ENCODE measurements at regions not wholly inside any gene's neighbourhood (a gene's known extent, or its start where the extent isn't known, plus 50 kb on each side); places are given as distances from the start of the nearest gene placed in this dataset.
A peak's percentile ranks its signal among the peaks of the same experiment; 100 is the strongest.

- Mint-ChIP-seq H3K27me3 (no peaks in the 10 kb centered on the region), H3K4me3 (no peak overlapping the region), H3K36me3 (no peaks in the 10 kb centered on the region), H3K9me3 (peaks cover 0 to 4% (median 0%) of the 10 kb centered on the region in 7 donors), H3K4me1 (no peaks in the 10 kb centered on the region), H3K27ac (no peak overlapping the region)
- ATAC-seq (ENCODE audit: low read depth in 2 of 2) (no peak), DNase-seq (no peak)
Measured at GRCh38 chr12:11563785-11564739, 85.4 kb upstream of the ETV6 start.

GRCh38 chr12:11564984-11565651 is 84.4 kb upstream of the ETV6 start:
- DNase-seq (no peak), ATAC-seq (ENCODE audit: low read depth in 2 of 2) (no peak)
- Mint-ChIP-seq H3K36me3 (no peaks in the 10 kb centered on the region), H3K9me3 (peaks cover 0 to 4% (median 0%) of the 10 kb centered on the region in 7 donors), H3K27me3 (no peaks in the 10 kb centered on the region), H3K4me1 (no peaks in the 10 kb centered on the region), H3K27ac (no peak overlapping the region), H3K4me3 (no peak overlapping the region)

DNA sequence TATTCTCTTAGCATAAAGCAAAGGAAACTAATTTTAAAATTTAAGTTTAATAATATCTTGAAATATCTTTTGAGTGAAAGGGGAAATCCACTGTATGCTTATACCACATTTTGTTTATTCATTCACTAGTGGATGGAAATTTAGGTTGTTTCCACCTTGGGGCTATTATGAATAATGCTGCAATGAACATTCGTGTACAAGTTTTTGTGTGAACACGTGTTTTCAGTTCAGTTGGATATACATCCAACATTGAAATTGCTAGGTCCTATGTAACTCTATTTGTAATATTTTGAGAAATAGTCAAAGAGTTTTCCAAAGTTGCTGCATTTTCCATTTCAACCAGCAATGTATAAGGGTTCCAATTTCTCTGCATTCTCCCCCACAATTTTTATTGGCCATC is 83.7 kb upstream of the ETV6 start:
- ATAC-seq (ENCODE audit: low read depth in 2 of 2) (peak in 1 of 2 donors; percentile 32), DNase-seq (no peak)
- Mint-ChIP-seq H3K36me3 (no peaks in the 10 kb centered on the region), H3K4me3 (no peak overlapping the region), H3K9me3 (peaks cover 0 to 4% (median 0%) of the 10 kb centered on the region in 7 donors), H3K4me1 (no peaks in the 10 kb centered on the region), H3K27ac (no peak overlapping the region), H3K27me3 (no peaks in the 10 kb centered on the region)

GRCh38 chr12:11568155-11568761 is 81.2 kb upstream of the ETV6 start:
- H3K4me3 Mint-ChIP-seq, result no peak overlapping the region
- H3K27me3 Mint-ChIP-seq, result peaks cover 0 to 6% (median 0%) of the 10 kb centered on the region in 3 donors
- H3K9me3 Mint-ChIP-seq, result peaks cover 0 to 4% (median 0%) of the 10 kb centered on the region in 7 donors
- no peak for DNase-seq
- no peak for ATAC-seq (ENCODE audit: low read depth in 2 of 2)
- no peaks in the 10 kb centered on the region for H3K36me3 Mint-ChIP-seq
- no peak overlapping the region for H3K27ac Mint-ChIP-seq
- no peaks in the 10 kb centered on the region for H3K4me1 Mint-ChIP-seq

GRCh38 chr12:11568762-11569478 is 80.6 kb upstream of the ETV6 start:
- DNase-seq (no peak), ATAC-seq (ENCODE audit: low read depth in 2 of 2) (no peak)
- H3K9me3 Mint-ChIP-seq, result peaks cover 0 to 4% (median 0%) of the 10 kb centered on the region in 7 donors
- H3K4me1 Mint-ChIP-seq, result no peaks in the 10 kb centered on the region
- no peak overlapping the region for H3K27ac Mint-ChIP-seq
- no peaks in the 10 kb centered on the region for H3K36me3 Mint-ChIP-seq
- H3K4me3 Mint-ChIP-seq, result peak overlapping the region in 1 of 8 donors; percentile 52
- peaks cover 0 to 6% (median 0%) of the 10 kb centered on the region in 3 donors for H3K27me3 Mint-ChIP-seq

- ATAC-seq (ENCODE audit: low read depth in 2 of 2) (no peak), DNase-seq (no peak)
- Mint-ChIP-seq H3K27ac (no peak overlapping the region), H3K4me3 (no peak overlapping the region), H3K36me3 (no peaks in the 10 kb centered on the region), H3K4me1 (no peaks in the 10 kb centered on the region), H3K27me3 (peaks cover 0 to 6% (median 0%) of the 10 kb centered on the region in 3 donors), H3K9me3 (peaks cover 0 to 7% (median 2%) of the 10 kb centered on the region in 7 donors)
Measured at GRCh38 chr12:11569716-11570115, 79.8 kb upstream of the ETV6 start.

DNA sequence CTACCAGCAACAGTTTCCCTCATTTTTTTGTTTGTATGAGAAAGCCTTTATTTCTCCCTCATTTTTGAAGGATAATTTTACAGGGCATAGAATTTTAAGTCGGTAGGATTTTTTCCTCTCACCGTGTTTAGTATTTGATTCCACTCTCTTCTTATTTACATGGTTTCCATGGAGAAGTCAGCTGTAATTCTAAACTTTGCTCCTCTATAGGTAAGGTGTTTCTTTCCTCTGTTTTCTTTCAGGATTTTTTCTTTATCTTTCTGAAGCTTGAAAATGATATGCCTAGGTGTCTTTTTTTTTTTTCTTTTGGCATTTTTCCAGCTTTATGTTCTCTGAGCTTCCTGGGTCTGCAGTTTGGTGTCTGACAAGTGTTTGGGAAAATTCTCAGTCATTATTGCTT is 75.6 kb upstream of the ETV6 start:
- H3K9me3 Mint-ChIP-seq, result peaks cover 0 to 7% (median 1%) of the 10 kb centered on the region in 7 donors

DNA sequence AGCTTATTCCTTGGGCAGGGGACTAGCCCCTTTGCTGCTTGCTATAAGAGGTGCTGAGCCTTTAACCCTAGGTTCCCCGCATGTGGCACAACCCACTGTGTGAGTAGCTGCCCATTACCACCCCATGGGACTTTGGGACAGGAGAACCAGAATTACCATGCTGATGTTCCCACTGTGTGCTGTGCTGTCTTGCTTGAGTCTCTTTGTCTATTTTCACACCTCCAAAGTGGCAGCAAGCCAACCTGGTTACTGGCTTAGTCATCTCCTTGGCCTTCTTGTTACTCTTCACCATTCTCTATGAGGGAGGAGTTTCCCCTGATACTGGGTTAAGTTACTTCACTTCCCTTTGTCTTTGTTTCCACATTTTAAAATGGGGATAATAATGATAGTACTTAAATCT is 73.4 kb upstream of the ETV6 start:
- Mint-ChIP-seq H3K4me1 (peaks cover 4 to 9% (median 8%) of the 10 kb centered on the region in 3 donors), H3K27me3 (peaks cover 0 to 12% (median under 1%) of the 10 kb centered on the region in 3 donors), H3K4me3 (no peak overlapping the region), H3K27ac (no peak overlapping the region), H3K36me3 (no peaks in the 10 kb centered on the region), H3K9me3 (peaks cover 0 to 7% (median 1%) of the 10 kb centered on the region in 7 donors)
- DNase-seq (no peak), ATAC-seq (ENCODE audit: low read depth in 2 of 2) (no peak)

More for the DNA sequence above, 75.6 kb upstream of the ETV6 start:
- DNase-seq (no peak), ATAC-seq (ENCODE audit: low read depth in 2 of 2) (no peak)
- no peak overlapping the region for H3K4me3 Mint-ChIP-seq
- H3K27me3 Mint-ChIP-seq, result peaks cover 0 to 12% (median 0%) of the 10 kb centered on the region in 3 donors
- peaks cover 4 to 9% (median 5%) of the 10 kb centered on the region in 3 donors for H3K4me1 Mint-ChIP-seq
- H3K27ac Mint-ChIP-seq, result no peak overlapping the region
- no peaks in the 10 kb centered on the region for H3K36me3 Mint-ChIP-seq

GRCh38 chr12:11577658-11578260 is 71.7 kb upstream of the ETV6 start:
- Mint-ChIP-seq H3K27ac (peak overlapping the region in 1 of 6 donors; percentile 18), H3K36me3 (no peaks in the 10 kb centered on the region), H3K4me1 (peaks cover 7 to 12% (median 9%) of the 10 kb centered on the region in 3 donors), H3K27me3 (peaks cover 0 to 6% (median 5%) of the 10 kb centered on the region in 3 donors), H3K9me3 (peaks cover 0 to 7% (median 1%) of the 10 kb centered on the region in 7 donors), H3K4me3 (no peak overlapping the region)
- DNase-seq, result no peak
- ATAC-seq (ENCODE audit: low read depth in 2 of 2), result no peak

DNA sequence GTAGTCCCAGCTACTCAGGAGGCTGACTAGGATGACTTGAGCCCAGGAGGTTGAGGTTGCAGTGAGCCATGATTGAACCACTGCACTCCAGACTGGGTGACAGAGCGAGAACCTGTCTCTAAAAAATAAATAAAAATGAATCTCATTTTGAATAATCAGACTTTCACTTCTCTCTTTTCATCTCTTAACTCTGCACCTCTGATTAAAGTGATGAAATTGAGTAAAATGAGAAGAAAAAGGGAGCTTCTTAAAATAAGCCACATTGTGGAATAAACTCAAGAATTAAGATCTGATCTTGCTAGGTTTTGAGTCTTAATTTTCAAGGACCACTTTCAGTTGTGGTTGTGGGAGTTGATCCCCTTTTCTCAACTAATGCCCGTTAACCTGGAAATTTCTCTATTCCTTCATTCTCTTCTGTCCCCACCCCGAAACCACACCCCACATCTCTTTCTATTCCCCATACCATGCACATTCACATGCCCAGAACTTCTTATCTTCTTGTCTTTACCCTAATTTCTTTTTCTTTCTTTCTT is 70.9 kb upstream of the ETV6 start:
- peak; percentile 40 to 55 for ATAC-seq (ENCODE audit: low read depth in 2 of 2)
- no peak for DNase-seq

DNA sequence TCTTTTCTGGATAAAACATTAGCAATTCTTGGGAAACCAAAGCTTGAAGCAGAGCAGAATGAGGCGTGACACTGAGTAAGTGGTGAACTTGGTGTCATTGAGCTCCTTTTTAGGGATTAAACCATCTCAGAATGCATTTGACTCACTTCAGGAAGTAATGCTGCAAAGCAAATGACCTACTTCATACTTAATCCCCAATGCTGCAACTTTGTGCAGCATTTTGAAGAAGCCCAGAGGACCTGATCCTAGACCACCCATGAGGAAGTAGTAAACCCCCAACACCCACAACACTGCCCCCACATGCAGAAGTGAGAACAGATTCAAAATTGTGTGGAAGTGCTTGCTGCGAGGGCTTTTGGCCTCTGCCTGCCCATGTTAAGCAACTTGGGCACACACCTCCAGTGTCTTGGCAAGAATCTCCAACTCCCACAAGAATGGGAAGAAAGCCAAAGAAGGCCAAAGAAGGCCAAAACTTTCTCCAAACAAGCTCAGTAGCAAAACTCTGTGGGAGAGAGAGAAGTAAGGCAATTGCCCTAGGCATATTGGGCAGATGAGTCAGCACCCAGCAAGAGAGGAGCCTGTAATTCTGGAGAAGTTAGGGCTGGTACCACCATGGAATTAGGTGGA is 69.2 kb upstream of the ETV6 start:
- peaks cover 4 to 6% (median 5%) of the 10 kb centered on the region in 3 donors for H3K27me3 Mint-ChIP-seq
- H3K27ac Mint-ChIP-seq, result no peak overlapping the region
- H3K4me1 Mint-ChIP-seq, result peaks cover 7 to 12% (median 9%) of the 10 kb centered on the region in 3 donors
- H3K36me3 Mint-ChIP-seq, result no peaks in the 10 kb centered on the region
- DNase-seq, result no peak
- H3K9me3 Mint-ChIP-seq, result no peaks in the 10 kb centered on the region
- no peak overlapping the region for H3K4me3 Mint-ChIP-seq
- no peak for ATAC-seq (ENCODE audit: low read depth in 2 of 2)

More for the DNA sequence above, 70.9 kb upstream of the ETV6 start:
- peaks cover 7 to 12% (median 9%) of the 10 kb centered on the region in 3 donors for H3K4me1 Mint-ChIP-seq
- no peak overlapping the region for H3K4me3 Mint-ChIP-seq
- H3K27ac Mint-ChIP-seq, result peak overlapping the region in 1 of 6 donors; percentile 25
- peaks cover 0 to 7% (median 1%) of the 10 kb centered on the region in 7 donors for H3K9me3 Mint-ChIP-seq
- no peaks in the 10 kb centered on the region for H3K36me3 Mint-ChIP-seq
- H3K27me3 Mint-ChIP-seq, result peaks cover 4 to 6% (median 5%) of the 10 kb centered on the region in 3 donors

DNA sequence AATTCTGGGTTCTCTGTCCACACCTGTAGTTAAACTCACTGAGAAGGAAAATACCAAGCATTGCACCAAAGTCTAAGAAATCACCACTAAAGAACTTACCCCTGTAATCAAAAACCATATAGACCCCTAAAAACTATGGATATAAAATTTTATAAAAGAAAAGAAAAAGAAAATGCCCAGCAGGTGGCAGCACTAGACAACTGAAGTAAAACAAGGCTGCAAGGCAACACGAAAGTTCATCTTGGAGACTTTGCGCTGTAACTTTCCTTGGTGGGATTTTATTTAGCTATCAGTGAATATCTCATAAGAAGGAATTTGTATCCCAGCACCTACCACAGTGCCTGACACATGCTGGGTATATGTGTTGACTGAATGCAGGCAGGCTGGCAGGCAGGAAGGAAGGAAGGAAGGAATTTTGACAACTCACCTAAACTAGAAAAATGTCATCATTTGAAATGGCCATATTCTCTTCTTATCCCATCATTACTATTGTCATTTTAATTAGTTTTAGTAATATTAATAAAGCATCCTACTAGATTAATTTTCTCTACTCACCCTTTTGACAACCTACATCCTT is 68.2 kb upstream of the ETV6 start:
- H3K27ac Mint-ChIP-seq, result no peak overlapping the region
- peak; percentile 63 for DNase-seq
- no peaks in the 10 kb centered on the region for H3K36me3 Mint-ChIP-seq
- no peak overlapping the region for H3K4me3 Mint-ChIP-seq
- H3K27me3 Mint-ChIP-seq, result peaks cover 4 to 6% (median 5%) of the 10 kb centered on the region in 3 donors
- peak in 1 of 2 donors; percentile 27 for ATAC-seq (ENCODE audit: low read depth in 2 of 2)
- H3K4me1 Mint-ChIP-seq, result peaks cover 7 to 12% (median 9%) of the 10 kb centered on the region in 3 donors
- H3K9me3 Mint-ChIP-seq, result no peaks in the 10 kb centered on the region

Measured in naive B cell (primary cell).